ENCODE measurements at regions not wholly inside any gene's neighbourhood (a gene's known extent, or its start where the extent isn't known, plus 50 kb on each side); places are given as distances from the start of the nearest gene placed in this dataset.
"Not testable (repeated sequence)": the region's sequence is repeated elsewhere in the genome, so short reads cannot be mapped to it uniquely, and the experiment has no call there.

DNA sequence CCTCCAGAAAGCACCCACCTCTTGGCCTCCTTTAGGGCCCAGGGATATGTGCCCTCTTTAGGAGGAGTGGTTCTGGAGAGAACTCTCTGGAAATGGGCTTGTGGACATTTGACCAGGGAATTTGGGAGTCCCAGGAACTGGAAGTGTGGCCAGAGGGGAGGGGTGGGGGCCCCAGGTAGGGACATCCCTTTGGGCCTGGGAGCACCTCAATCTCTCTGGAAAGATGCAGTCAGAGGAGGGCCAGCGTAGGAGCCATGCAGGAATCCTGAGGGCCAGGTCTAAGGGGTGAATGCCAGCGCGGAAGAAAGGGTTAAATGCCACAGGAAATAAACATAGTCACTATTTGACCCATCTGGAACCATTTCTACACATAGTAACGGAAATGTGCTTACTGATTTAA lies 50.3 kb upstream of the ITGA11 start:
- FAIRE-seq (no peak), DNase-seq (ENCODE audit: extremely low spot score, insufficient read length, low read depth) (no peak)

DNA sequence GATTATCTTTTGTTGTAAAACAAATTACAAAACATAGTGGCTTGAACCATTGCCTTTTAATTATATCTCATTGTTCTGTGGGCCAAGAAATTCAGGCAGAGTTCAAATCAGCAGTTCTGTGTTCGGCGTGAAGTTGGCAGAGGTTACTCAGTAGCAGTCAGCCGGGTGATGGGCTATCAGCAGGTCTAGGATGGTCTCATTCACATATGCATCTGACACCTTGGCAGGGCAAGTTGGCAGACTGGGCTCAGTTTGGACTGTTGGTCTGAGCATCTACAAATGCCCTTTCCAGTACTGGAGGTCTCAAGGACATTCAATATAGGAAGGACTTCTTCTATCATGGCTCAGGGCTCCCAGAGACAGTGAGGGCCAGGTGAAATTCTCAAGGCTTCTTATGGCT lies 51.2 kb upstream of the ITGA11 start:
- FAIRE-seq (no peak), DNase-seq (ENCODE audit: extremely low spot score, insufficient read length, low read depth) (no peak)

DNA sequence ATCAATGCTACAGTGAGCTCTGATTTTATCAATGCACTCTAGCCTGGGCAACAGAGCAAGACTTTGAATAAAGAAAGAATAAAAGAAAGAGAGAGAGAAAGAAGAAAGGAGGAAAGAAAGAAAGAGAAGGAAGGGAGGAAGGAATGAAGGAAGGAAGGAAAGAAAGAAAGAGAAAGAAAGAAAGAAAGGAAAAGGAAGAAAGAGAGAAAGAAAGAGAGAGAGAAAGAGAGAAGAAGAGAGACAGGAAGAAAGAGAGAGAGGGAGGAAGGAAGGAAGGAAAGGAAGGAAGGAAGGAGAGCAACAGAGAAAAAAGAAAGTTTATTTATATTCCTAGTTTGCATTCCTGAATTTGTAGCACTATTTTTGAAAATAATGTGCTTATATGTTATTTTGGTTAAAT lies 52.3 kb upstream of the ITGA11 start:
- DNase-seq (ENCODE audit: extremely low spot score, insufficient read length, low read depth) (no peak), FAIRE-seq (no peak)

- DNase-seq (ENCODE audit: extremely low spot score, insufficient read length, low read depth) (no peak), FAIRE-seq (no peak)
These were observed 52.9 kb upstream of the ITGA11 start for GRCh38 chr15:68484696-68485400.

DNA sequence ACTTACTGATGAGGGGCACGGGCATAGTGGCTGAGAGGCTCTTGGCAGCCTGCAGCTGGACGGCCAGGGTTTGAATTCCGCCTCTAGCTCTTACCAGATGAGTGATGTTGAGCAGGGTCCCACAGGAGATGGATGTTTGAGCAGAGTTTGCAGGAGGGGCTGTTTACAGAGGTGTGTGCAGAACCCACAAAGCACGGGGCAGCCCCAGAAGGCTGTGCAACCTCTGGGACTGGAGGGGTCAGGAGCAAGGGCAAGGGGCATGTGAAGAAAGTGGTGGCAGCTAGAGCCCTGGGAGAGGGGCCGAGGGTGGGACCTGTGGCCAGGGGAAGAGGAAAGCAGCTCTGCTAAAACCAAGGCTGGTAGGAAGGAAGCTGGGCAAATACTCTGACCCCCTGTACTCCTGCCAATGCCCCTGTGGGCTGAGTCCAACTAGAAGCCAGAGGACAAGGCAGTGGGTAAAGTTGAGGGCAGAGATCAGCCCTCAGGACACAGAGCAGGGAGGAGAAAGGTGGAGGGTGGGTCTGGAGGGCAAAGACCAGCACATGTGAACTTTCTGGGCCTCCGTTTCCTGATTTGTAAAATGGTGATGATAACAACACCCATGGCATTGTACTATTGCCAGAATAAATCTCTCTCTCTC lies 53.9 kb upstream of the ITGA11 start:
- DNase-seq (ENCODE audit: extremely low spot score, insufficient read length, low read depth) (no peak), FAIRE-seq (no peak)

DNA sequence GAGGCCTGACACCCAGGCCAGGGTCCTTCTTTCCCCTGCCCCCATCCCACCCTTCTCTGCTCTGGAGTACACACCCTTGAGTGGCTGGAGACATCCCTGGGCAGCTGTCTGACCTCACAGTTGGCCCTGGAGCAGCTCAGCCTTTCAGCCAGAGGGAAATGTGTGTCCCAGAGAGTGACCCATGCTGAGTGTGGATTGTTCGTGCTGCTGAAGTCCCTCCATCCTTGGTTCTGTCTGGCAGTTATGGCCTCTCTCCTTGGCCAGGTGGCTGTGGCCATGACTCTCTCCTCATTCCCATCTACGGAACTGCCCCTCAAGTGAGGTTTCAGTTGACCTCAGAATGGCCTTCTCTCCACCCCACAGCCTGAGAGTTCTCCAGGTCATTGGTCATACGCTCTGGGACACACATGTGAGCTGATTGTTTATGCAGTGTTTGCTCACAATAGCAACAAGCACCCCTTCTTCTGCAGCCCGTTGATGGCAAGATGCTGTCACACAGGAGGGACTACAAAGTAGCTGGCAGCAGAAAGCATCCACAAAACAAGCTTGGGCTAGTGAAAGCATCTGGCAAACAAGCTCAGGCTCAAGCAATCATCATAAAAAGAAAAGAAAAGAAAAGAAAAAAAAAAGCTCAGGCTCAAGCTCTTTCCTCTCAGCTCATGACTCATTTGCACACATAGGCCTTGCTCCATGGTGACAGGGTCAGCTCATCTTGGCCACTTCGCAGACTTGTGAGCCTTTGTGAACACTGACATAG lies 55.3 kb upstream of the ITGA11 start:
- no peak for FAIRE-seq

DNA sequence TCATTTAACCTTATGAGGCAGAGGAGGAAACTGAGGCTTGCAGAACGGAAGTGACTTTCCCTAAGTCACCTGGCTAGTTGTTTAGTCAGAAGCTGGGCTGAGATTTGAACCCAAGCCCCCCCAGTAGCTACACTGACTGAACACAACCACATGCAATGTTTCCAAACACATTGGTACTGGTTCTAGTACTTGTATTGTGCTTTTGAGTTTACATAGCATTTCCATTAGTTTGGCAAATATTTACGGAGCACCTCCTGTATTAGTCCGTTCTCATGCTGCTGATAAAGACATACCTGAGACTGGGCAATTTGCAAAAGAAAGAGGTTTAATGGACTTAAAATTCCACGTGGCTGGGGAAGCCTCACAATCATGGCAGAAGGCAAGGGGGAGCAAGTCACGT lies 56.3 kb upstream of the ITGA11 start:
- DNase-seq (ENCODE audit: extremely low spot score, insufficient read length, low read depth) (no peak), FAIRE-seq (no peak)

More for the DNA sequence above, 55.3 kb upstream of the ITGA11 start:
- DNase-seq (ENCODE audit: extremely low spot score, insufficient read length, low read depth), result no peak

DNA sequence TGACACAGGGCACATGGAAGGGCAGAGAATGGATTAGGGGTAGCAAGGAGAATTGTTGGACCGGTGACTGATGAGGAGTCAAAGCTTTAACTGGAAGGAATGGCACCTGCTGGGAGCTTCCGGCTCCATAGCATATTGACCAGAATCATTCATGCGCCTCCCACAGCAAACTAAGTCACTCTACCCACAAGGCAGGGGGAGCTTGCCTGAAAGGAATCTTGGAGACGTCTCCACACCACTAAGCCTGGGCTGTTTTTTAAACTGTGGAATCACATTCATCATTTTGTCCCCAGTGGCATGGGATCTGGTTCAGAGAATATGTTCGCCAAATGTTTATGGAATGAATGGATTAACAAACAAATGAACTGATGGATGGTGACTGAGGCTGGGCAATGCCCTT lies 57.0 kb upstream of the ITGA11 start:
- FAIRE-seq (no peak), DNase-seq (ENCODE audit: extremely low spot score, insufficient read length, low read depth) (no peak)

DNA sequence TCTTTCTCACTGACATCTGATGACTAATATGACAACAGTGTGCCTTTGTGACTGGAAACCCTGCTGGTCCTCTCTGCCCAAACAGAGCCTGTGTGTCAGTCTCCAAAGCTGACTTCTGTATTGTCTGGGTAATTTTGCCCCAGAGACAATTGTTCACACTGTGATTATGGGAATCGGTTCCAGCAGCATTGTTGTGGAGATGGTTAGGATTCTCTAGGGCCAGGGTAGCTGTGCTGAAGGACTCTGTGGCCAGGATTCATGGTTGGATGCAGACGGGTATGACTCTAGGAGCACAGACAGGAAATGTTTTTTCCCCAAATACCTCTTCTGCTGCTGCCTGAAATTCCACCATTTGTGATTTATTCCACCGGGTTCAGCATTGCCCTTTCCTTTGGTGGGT lies 57.5 kb upstream of the ITGA11 start:
- no peak for FAIRE-seq
- DNase-seq (ENCODE audit: extremely low spot score, insufficient read length, low read depth), result no peak

- FAIRE-seq (no peak), DNase-seq (ENCODE audit: extremely low spot score, insufficient read length, low read depth) (no peak)
These were observed 59.6 kb upstream of the ITGA11 start for GRCh38 chr15:68491415-68492106.

DNA sequence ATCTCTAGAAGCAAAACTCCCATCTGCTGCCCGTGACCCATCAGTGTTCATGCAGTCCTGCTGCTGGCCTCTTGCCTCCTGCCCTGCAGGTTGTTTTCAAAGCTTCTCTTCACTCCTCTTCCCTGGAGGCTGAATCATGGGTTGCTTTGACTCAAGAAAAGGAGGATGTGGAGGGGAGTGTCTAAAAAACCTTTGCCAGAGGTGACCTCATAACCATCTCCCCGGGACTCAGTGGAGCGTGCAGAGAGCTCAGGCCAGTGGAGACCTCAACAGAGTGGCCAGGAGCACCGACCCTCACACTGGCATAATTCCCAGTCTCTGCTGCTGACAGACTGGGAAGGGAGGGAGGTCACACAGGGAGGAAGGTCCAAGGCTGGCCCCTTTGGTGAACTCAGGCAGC lies 60.9 kb upstream of the ITGA11 start:
- DNase-seq (ENCODE audit: extremely low spot score, insufficient read length, low read depth) (no peak), FAIRE-seq (no peak)

GRCh38 chr15:68493629-68494028 lies 61.7 kb upstream of the ITGA11 start:
- DNase-seq (ENCODE audit: extremely low spot score, insufficient read length, low read depth) (no peak), FAIRE-seq (no peak)

DNA sequence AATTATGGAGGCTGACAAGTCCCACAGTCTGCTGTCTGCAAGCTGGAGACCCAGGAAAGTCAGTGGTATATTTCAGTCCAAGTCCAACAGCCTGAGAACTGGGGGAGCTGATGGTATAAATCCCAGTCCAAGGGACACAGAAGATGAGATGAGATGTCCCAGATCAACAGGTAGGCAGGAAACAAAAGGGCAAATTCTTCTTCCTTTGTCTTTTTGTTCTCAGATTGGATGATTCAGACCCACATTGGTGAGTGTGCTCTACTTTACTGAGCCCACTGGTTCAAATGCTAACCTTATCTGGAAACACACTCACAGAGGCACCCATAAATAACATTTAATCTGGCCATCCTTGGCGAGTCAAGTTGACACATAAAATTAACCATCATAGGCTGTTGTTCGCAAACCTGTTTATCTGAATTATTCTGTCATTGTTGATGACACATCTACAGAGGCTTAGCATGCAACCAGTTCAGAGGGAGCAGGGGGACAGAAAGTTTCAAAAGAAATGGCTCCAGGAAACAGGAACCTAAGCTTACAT lies 62.7 kb upstream of the ITGA11 start:
- no peak for FAIRE-seq

GRCh38 chr15:68495221-68495950 lies 63.4 kb upstream of the ITGA11 start:
- FAIRE-seq (no peak), DNase-seq (ENCODE audit: extremely low spot score, insufficient read length, low read depth) (no peak)

More for the DNA sequence above, 62.7 kb upstream of the ITGA11 start:
- no peak for DNase-seq (ENCODE audit: extremely low spot score, insufficient read length, low read depth)

DNA sequence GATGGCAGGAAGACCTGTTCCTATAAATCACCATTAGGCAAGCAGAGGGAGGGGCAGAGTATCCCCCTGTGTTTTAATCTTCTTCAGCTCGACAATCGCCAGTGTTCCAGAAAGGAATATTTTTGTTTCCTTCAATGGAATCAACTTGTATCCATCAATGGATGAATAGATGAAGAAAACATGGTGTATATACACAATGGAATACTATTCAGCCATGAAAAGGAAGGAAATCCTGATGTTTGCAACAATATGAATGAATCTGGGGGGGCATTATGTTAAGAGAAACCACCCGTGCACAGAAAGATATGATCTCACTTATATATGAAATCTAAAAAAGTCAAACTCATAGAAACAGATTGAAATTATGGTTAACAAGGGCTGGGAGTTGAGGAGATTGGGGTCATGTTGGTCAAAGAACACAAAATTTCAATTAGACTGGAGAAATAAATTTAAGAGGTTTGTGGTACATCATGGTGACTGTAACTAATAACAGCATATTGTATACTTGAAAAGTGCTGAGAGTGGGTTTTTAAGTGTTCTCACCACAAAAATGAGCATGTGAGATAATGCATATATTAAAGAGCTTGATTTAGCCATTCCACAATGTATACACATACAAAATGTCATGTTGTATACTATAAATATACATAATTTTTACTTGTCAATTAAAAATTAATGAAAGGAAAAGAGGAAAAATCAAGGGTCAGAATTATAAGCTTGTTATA lies 64.2 kb upstream of the ITGA11 start:
- DNase-seq (ENCODE audit: extremely low spot score, insufficient read length, low read depth) (no peak), FAIRE-seq (no peak)

DNA sequence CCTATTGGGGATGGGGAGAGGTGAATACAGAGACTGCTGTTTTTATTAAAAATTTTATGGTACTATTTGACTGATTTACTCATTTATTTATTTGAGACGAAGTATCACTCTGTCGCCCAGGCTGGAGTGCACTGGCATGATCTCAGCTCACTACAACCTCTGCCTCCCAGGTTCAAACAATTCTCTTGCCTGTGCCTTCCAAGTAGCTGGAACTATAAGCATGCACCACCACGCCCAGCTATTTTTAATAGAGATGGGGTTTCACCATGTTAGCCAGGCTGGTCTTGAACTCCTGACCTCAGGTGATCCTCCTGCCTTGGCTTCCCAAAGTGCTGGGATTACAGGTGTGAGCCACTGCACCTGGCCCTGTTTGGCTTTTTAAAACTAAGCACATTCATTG lies 64.8 kb upstream of the ITGA11 start:
- not testable (repeated sequence) for DNase-seq (ENCODE audit: extremely low spot score, insufficient read length, low read depth); FAIRE-seq

DNA sequence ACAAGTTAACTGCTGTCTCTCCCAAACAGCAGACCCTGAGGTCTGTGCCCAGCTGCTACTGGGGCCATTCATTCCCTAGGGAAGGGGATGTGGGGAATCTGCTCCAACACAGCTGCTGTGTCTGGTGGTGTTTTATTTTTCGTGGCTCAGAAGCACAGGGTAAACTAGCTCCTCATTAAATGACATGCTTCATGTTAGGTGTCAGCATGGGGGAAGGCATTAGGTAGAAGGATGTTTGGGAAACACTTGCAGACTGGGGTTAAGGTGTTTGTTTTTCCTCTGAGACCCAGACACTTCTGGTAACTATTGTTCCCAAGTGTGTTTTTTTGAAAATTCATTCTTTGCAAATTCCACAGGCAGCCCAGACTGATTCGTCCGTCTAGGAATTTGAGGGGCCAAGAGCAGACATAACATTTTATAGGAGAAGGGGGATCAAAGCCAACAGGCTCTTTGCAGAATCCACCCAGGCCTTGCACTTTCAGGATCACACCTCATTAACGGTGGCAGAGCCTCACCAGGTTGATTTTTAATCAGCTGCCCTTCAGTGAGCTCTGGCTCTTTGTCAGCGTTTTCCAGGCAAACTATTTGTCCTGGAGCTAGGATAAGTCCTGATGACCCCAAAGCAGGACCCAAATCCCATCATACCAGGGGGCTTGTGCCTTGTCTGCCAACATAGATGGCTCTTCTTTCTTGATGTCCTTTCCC lies 65.4 kb upstream of the ITGA11 start:
- FAIRE-seq (no peak), DNase-seq (ENCODE audit: extremely low spot score, insufficient read length, low read depth) (no peak)

GRCh38 chr15:68498076-68498475 lies 66.1 kb upstream of the ITGA11 start:
- no peak for FAIRE-seq
- DNase-seq (ENCODE audit: extremely low spot score, insufficient read length, low read depth), result no peak
